Neural cell (in vitro differentiated cells): ENCODE measurements at regions not wholly inside any gene's neighbourhood (a gene's known extent, or its start where the extent isn't known, plus 50 kb on each side); places are given as distances from the start of the nearest gene placed in this dataset.

Experiments used
- H2AFZ ChIP-seq: fragments of 200-600, 300-800 bp; sonication (generic), shearing (Covaris generic); 2 replicates; pipeline ENCODE4 v1.6.0; 2014; ENCODE audit warnings: low read depth, mild to moderate bottlenecking, antibody characterized with exemption, low read length, moderate library complexity
- H3F3A ChIP-seq: fragments of 200-600 bp; shearing (Covaris generic); 2 replicates; pipeline ENCODE4 v1.6.1; 2016; ENCODE audit warnings: mild to moderate bottlenecking, moderate library complexity, mixed read lengths, antibody characterized with exemption, low read length; ENCODE audit not compliant: insufficient read depth, poor library complexity, severe bottlenecking
- H3K27ac ChIP-seq: fragments of 200-600, 300-800 bp; sonication (generic), shearing (Covaris generic); 2 replicates; pipeline ENCODE4 v1.5.1; 2014; ENCODE audit warnings: mild to moderate bottlenecking, low read length, moderate library complexity
- H3K27me3 ChIP-seq: fragments of 300-800, 200-600 bp; sonication (generic), shearing (Covaris generic); 2 replicates; pipeline ENCODE4 v1.6.0; 2014; ENCODE audit warnings: mild to moderate bottlenecking, low read depth, low read length, moderate library complexity; ENCODE audit not compliant: insufficient read depth
- H3K36me3 ChIP-seq: fragments of 300-800, 200-600 bp; sonication (generic), shearing (Covaris generic); 2 replicates; pipeline ENCODE4 v1.5.1; 2014; ENCODE audit warnings: mild to moderate bottlenecking, antibody characterized with exemption, low read length, moderate library complexity; ENCODE audit not compliant: insufficient read depth
- H3K4me2 ChIP-seq: fragments of 300-800, 200-600 bp; sonication (generic), shearing (Covaris generic); 2 replicates; pipeline ENCODE4 v1.6.0; 2014; ENCODE audit warnings: mild to moderate bottlenecking, low read length
- H3K4me3 ChIP-seq: fragments of 300-800, 200-600 bp; sonication (generic), shearing (Covaris generic); 2 replicates; pipeline ENCODE4 v1.5.1; 2014; ENCODE audit warnings: mild to moderate bottlenecking, low read length, moderate library complexity
- H3K79me2 ChIP-seq: fragments of 200-600 bp; shearing (Covaris generic); replicated peaks from 2 replicates; pipeline ENCODE4 v1.6.0; 2014; ENCODE audit warnings: mild to moderate bottlenecking, low read length, moderate library complexity; ENCODE audit not compliant: insufficient read depth
- H3K9ac ChIP-seq: fragments of 300-800, 200-600 bp; sonication (generic), shearing (Covaris generic); 2 replicates; pipeline ENCODE4 v1.6.1; 2016; ENCODE audit warnings: mild to moderate bottlenecking, low read length, mixed read lengths
- H3K9me2 ChIP-seq: fragments of 200-600 bp; shearing (Covaris generic); 2 replicates; pipeline ENCODE4 v1.6.1; 2016; ENCODE audit warnings: mild to moderate bottlenecking, low read length, mixed read lengths; ENCODE audit not compliant: insufficient read depth
- H3K9me3 ChIP-seq: fragments of 200-600, 300-800 bp; sonication (generic), shearing (Covaris generic); 2 replicates; pipeline ENCODE4 v1.6.1; 2016; ENCODE audit warnings: mild to moderate bottlenecking, mixed run types, low read length, moderate library complexity, mixed read lengths
- H4K20me1 ChIP-seq: fragments of 200-600 bp; shearing (Covaris generic); 2 replicates; pipeline ENCODE4 v1.6.1; 2016; ENCODE audit warnings: mild to moderate bottlenecking, mixed run types; ENCODE audit not compliant: insufficient read depth
- EP300 ChIP-seq: fragments of 450-650 bp; conservative IDR thresholded peaks from 2 replicates; pipeline ENCODE4 v1.6.1; 2014; ENCODE audit warnings: antibody characterized with exemption, mild to moderate bottlenecking, moderate library complexity; ENCODE audit not compliant: poor library complexity, severe bottlenecking
- EZH2 ChIP-seq: fragments of 200-600, 300-800 bp; shearing (Covaris generic), sonication (generic); IDR thresholded peaks from 2 replicates; pipeline ENCODE4 v1.6.1; 2014; ENCODE audit warnings: antibody characterized with exemption, low read length, borderline replicate concordance, mild to moderate bottlenecking; ENCODE audit not compliant: insufficient read depth, poor library complexity, severe bottlenecking
- MXI1 ChIP-seq: fragments of 450-650 bp; conservative IDR thresholded peaks from 2 replicates; pipeline ENCODE4 v1.6.1; 2014; ENCODE audit warnings: antibody characterized with exemption, mild to moderate bottlenecking; ENCODE audit not compliant: poor library complexity, severe bottlenecking
- POLR2AphosphoS5 ChIP-seq: IDR thresholded peaks from 2 replicates; pipeline ENCODE4 v1.6.1; 2012
- RAD21 ChIP-seq: fragments of 450-650 bp; conservative IDR thresholded peaks from 2 replicates; pipeline ENCODE4 v1.6.1; 2014; ENCODE audit warnings: antibody characterized with exemption, mild to moderate bottlenecking, moderate library complexity
- SMC3 ChIP-seq: fragments of 450-650 bp; conservative IDR thresholded peaks from 2 replicates; pipeline ENCODE4 v1.6.1; 2014; ENCODE audit warnings: antibody characterized with exemption, mild to moderate bottlenecking, moderate library complexity; ENCODE audit not compliant: poor library complexity
- TAF1 ChIP-seq: IDR thresholded peaks from 2 replicates; pipeline ENCODE4 v1.6.1; 2012; ENCODE audit warnings: low read depth
- TF ChIP-seq, protein P1 (sequence below): IDR thresholded peaks from 2 replicates; pipeline ENCODE4 v1.6.1; 2012; ENCODE audit warnings: borderline replicate concordance
- TF ChIP-seq, protein P2 (sequence below): fragments of 450-650 bp; IDR thresholded peaks from 2 replicates; pipeline ENCODE4 v1.5.1; 2014; ENCODE audit warnings: antibody characterized with exemption, mild to moderate bottlenecking, moderate library complexity; ENCODE audit not compliant: poor library complexity, severe bottlenecking

DNA sequence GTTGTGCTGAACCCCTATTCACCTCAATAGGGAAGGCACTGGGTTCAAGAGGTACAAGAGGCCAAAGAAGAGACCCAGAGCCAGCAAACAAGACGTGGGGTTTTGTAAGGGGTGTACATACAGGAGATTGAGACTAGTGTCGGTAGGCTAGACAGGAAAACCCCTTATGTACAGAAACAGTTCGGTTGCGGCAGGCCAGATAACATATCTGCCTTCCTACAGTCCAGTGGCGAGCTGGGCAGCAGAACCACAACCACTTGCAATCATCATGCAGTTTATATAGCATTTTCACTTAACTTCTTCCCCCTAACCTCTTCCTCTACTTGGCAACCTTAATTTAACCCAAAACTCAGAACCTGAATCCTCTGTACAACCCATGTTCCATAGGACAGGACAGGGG is 422.2 kb downstream of the PDHA2 start:
- H3K27ac ChIP-seq: no peak overlapping the region

DNA sequence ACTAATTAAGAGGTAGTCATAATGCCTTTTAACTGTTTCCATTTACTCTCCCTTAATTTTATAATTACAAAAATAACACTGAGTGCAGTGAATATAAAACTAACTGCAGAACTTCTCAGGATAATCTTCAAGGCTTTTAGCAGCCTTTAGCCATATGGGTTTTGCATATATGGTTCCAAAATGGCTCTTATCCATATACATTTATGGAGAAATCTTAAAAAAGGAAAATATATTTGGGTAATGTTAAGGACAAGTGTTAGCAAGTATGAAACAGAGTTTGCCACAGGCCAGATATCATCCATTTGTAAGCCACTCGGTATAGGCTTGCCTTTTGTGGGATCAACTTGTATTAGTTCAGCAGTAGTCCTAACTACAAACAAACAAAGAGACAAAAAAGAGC is 423.4 kb downstream of the PDHA2 start:
- TF ChIP-seq POLR2AphosphoS5 (no peak), TAF1 (no peak), SMC3 (no peak), EP300 (no peak), EZH2 (no peak), MXI1 (no peak), RAD21 (no peak)
- TF ChIP-seq, protein P1, sequence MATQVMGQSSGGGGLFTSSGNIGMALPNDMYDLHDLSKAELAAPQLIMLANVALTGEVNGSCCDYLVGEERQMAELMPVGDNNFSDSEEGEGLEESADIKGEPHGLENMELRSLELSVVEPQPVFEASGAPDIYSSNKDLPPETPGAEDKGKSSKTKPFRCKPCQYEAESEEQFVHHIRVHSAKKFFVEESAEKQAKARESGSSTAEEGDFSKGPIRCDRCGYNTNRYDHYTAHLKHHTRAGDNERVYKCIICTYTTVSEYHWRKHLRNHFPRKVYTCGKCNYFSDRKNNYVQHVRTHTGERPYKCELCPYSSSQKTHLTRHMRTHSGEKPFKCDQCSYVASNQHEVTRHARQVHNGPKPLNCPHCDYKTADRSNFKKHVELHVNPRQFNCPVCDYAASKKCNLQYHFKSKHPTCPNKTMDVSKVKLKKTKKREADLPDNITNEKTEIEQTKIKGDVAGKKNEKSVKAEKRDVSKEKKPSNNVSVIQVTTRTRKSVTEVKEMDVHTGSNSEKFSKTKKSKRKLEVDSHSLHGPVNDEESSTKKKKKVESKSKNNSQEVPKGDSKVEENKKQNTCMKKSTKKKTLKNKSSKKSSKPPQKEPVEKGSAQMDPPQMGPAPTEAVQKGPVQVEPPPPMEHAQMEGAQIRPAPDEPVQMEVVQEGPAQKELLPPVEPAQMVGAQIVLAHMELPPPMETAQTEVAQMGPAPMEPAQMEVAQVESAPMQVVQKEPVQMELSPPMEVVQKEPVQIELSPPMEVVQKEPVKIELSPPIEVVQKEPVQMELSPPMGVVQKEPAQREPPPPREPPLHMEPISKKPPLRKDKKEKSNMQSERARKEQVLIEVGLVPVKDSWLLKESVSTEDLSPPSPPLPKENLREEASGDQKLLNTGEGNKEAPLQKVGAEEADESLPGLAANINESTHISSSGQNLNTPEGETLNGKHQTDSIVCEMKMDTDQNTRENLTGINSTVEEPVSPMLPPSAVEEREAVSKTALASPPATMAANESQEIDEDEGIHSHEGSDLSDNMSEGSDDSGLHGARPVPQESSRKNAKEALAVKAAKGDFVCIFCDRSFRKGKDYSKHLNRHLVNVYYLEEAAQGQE: no peak
- TF ChIP-seq, protein P2, sequence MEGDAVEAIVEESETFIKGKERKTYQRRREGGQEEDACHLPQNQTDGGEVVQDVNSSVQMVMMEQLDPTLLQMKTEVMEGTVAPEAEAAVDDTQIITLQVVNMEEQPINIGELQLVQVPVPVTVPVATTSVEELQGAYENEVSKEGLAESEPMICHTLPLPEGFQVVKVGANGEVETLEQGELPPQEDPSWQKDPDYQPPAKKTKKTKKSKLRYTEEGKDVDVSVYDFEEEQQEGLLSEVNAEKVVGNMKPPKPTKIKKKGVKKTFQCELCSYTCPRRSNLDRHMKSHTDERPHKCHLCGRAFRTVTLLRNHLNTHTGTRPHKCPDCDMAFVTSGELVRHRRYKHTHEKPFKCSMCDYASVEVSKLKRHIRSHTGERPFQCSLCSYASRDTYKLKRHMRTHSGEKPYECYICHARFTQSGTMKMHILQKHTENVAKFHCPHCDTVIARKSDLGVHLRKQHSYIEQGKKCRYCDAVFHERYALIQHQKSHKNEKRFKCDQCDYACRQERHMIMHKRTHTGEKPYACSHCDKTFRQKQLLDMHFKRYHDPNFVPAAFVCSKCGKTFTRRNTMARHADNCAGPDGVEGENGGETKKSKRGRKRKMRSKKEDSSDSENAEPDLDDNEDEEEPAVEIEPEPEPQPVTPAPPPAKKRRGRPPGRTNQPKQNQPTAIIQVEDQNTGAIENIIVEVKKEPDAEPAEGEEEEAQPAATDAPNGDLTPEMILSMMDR: no peak
- Histone ChIP-seq H3K79me2 (no peaks in the 10 kb centered on the region), H3K9me3 (no peaks in the 10 kb centered on the region), H3K9ac (no peak overlapping the region), H3K36me3 (no peaks in the 10 kb centered on the region), H3K4me3 (no peak overlapping the region), H3F3A (no peaks in the 10 kb centered on the region), H3K27ac (no peak overlapping the region), H2AFZ (no peak overlapping the region), H3K4me2 (no peak overlapping the region), H4K20me1 (no peaks in the 10 kb centered on the region), H3K27me3 (no peaks in the 10 kb centered on the region), H3K9me2 (no peaks in the 10 kb centered on the region)

More for the DNA sequence above, 422.2 kb downstream of the PDHA2 start:
- Histone ChIP-seq H3K9me3 (no peaks in the 10 kb centered on the region), H3F3A (no peaks in the 10 kb centered on the region), H3K79me2 (no peaks in the 10 kb centered on the region), H3K9me2 (no peaks in the 10 kb centered on the region), H2AFZ (no peak overlapping the region), H4K20me1 (no peaks in the 10 kb centered on the region), H3K4me3 (no peak overlapping the region), H3K36me3 (no peaks in the 10 kb centered on the region), H3K27me3 (no peaks in the 10 kb centered on the region), H3K4me2 (no peak overlapping the region), H3K9ac (no peak overlapping the region)
- TF ChIP-seq TAF1 (no peak), POLR2AphosphoS5 (no peak), RAD21 (no peak), EP300 (no peak), SMC3 (no peak), MXI1 (no peak)
- TF ChIP-seq, protein P2: no peak
- TF ChIP-seq, protein P1: no peak
